ENCODE measurements at regions not wholly inside any gene's neighbourhood (a gene's known extent, or its start where the extent isn't known, plus 50 kb on each side); places are given as distances from the start of the nearest gene placed in this dataset.

GRCh38 chr7:13731643-13732042 lies 257.8 kb downstream of the ETV1 start:
- dilution Hi-C loops (cut with MboI; ENCODE audit: extremely low pct_ligation_motif_present, low sequenced_read_pairs) = no loop called here
- TF ChIP-seq FOS (IDR thresholded peaks at IDR 0.05; ENCODE audit: borderline replicate concordance, insufficient read depth, low read length) = no peak
- TF ChIP-seq EZH2 (IDR thresholded peaks at IDR 0.05; ENCODE audit: borderline replicate concordance, low read depth, low read length, severe bottlenecking) = no peak
- TF ChIP-seq JUN (IDR thresholded peaks at IDR 0.05; ENCODE audit: borderline replicate concordance, insufficient read depth, insufficient read length, low read depth) = no peak
- TF ChIP-seq CTCF (IDR thresholded peaks at IDR 0.05; ENCODE audit: extremely low read depth in 1 of 2, insufficient read depth in 1 of 2, low read depth in 1 of 2, low read length in 2 of 2) = no peak
- TF ChIP-seq GATA2 (IDR thresholded peaks at IDR 0.05; ENCODE audit: insufficient read depth, insufficient read length, low read depth, low read length) = no peak
- no peak for TF ChIP-seq MYC (IDR thresholded peaks at IDR 0.05; ENCODE audit: low read depth, low read length)
- no peak for TF ChIP-seq POLR2AphosphoS5 (IDR thresholded peaks at IDR 0.05; ENCODE audit: insufficient read depth, low read depth, low read length)
- no peak for TF ChIP-seq POLR2A (IDR thresholded peaks at IDR 0.05; ENCODE audit: low read depth, low read length)
- TF ChIP-seq, protein P1, sequence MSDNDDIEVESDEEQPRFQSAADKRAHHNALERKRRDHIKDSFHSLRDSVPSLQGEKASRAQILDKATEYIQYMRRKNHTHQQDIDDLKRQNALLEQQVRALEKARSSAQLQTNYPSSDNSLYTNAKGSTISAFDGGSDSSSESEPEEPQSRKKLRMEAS (IDR thresholded peaks at IDR 0.05; ENCODE audit: insufficient read depth, insufficient read length) = no peak
- ChIA-PET POLR2A (no interaction called here), CTCF (no interaction called here)
- H3K9me1 ChIP-seq (replicated peaks; ENCODE audit: control insufficient read depth, extremely low read depth, insufficient read depth, low read length) = no peaks in the 10 kb centered on the region
- intact Hi-C loops (cut with micrococcal nuclease) = no loop called here
- H3K36me3 ChIP-seq (ENCODE audit: control insufficient read depth in 2 of 2, extremely low read depth in 1 of 2, insufficient read depth in 2 of 2, low read length in 2 of 2) = no peaks in the 10 kb centered on the region
- no peak overlapping the region for H3K4me2 ChIP-seq (ENCODE audit: insufficient read depth, low read length)
- FAIRE-seq = no peak
- H3K9me3 ChIP-seq (replicated peaks; ENCODE audit: control insufficient read depth, insufficient read depth, low read length) = no peaks in the 10 kb centered on the region
- no peak overlapping the region for H3K4me3 ChIP-seq (replicated peaks in 1 of 3; ENCODE audit: insufficient read depth in 1 of 3, low read depth in 1 of 3, low read length in 3 of 3)
- no TSS peak for BruUV-seq (replicated peaks)
- H4K20me1 ChIP-seq (replicated peaks; ENCODE audit: control insufficient read depth, extremely low read depth, insufficient read depth, low read length) = no peaks in the 10 kb centered on the region
- H3K27me3 ChIP-seq (ENCODE audit: control insufficient read depth in 2 of 2, insufficient read depth in 2 of 2, low read length in 2 of 2) = no peaks in the 10 kb centered on the region
- H3K9ac ChIP-seq (replicated peaks; ENCODE audit: extremely low read depth, insufficient read depth, low read length) = no peak overlapping the region
- no peak overlapping the region for H3K27ac ChIP-seq (ENCODE audit: insufficient read depth, low read depth, low read length)
- no peak for DNase-seq (ENCODE audit: low read depth, low spot score)
- H2AFZ ChIP-seq (ENCODE audit: low read depth, low read length) = no peak overlapping the region
- H3K79me2 ChIP-seq (ENCODE audit: control insufficient read depth, insufficient read depth, low read length) = no peaks in the 10 kb centered on the region
- no peaks in the 10 kb centered on the region for H3K4me1 ChIP-seq (ENCODE audit: control insufficient read depth, extremely low read depth, insufficient read depth, low read length)

Measured in endothelial cell of umbilical vein (primary cell).